ENCODE measurements at regions not wholly inside any gene's neighbourhood (a gene's known extent, or its start where the extent isn't known, plus 50 kb on each side); places are given as distances from the start of the nearest gene placed in this dataset.

GRCh38 chr17:73694491-73694890 is 50.2 kb upstream of the SDK2 start:
- TF ChIP-seq CTCF (IDR thresholded peaks at IDR 0.05) (no peak), POLR2A (IDR thresholded peaks at IDR 0.05) (no peak), POLR2AphosphoS5 (IDR thresholded peaks at IDR 0.05) (no peak)
- H3K4me3 ChIP-seq: no peak overlapping the region
- intact Hi-C loops (cut with DNase I; ENCODE audit: low total_unique reads): no loop called here
- no peaks in the 10 kb centered on the region for H3K9me3 ChIP-seq
- H3K27me3 ChIP-seq: peaks cover 0 to 12% of the 10 kb centered on the region in 2 donors
- H3K27ac ChIP-seq: no peak overlapping the region
- DNase-seq (ENCODE audit: low spot score in 2 of 2): no peak
- H3K36me3 ChIP-seq: no peaks in the 10 kb centered on the region
- H3K4me1 ChIP-seq: no peaks in the 10 kb centered on the region

GRCh38 chr17:73695035-73695738 is 50.9 kb upstream of the SDK2 start:
- no peak overlapping the region for H3K4me3 ChIP-seq
- no peaks in the 10 kb centered on the region for H3K9me3 ChIP-seq
- no peak for TF ChIP-seq POLR2A (IDR thresholded peaks at IDR 0.05)
- no peak for TF ChIP-seq POLR2AphosphoS5 (IDR thresholded peaks at IDR 0.05)
- no peak for TF ChIP-seq CTCF (IDR thresholded peaks at IDR 0.05)
- no peak for DNase-seq (ENCODE audit: low spot score in 2 of 2)
- H3K36me3 ChIP-seq: no peaks in the 10 kb centered on the region
- peaks cover 0 to 7% of the 10 kb centered on the region in 2 donors for H3K27me3 ChIP-seq
- H3K4me1 ChIP-seq: no peaks in the 10 kb centered on the region
- intact Hi-C loops (cut with DNase I; ENCODE audit: low total_unique reads): no loop called here
- no peak overlapping the region for H3K27ac ChIP-seq

- Histone ChIP-seq H3K27me3 (no peaks in the 10 kb centered on the region), H3K27ac (no peak overlapping the region), H3K4me3 (no peak overlapping the region), H3K36me3 (no peaks in the 10 kb centered on the region), H3K4me1 (no peaks in the 10 kb centered on the region), H3K9me3 (no peaks in the 10 kb centered on the region)
- intact Hi-C loops (cut with DNase I; ENCODE audit: low total_unique reads): no loop called here
- TF ChIP-seq POLR2A (IDR thresholded peaks at IDR 0.05) (no peak), CTCF (IDR thresholded peaks at IDR 0.05) (no peak), POLR2AphosphoS5 (IDR thresholded peaks at IDR 0.05) (no peak)
- no peak for DNase-seq (ENCODE audit: low spot score in 2 of 2)
These were observed 52.0 kb upstream of the SDK2 start for GRCh38 chr17:73696251-73696650.

DNA sequence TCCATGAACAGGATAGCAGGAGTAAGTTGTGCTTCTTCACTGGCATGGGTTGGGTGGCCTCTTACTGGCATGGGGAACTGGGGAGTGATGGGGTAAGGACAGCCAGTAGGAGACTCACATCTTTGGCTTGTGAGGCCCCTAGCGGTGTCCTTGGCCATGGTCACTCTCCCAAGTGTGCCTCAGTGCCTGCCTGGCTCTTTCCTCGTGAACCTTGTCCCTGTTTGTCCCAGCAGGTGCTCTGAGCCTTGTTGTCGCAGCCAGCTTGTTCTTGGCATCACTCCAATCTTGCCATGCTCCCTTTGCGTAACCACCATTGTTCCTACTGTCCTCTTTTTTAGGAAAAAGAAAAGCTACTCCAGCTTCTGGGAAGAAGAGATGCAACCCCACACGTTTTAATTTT is 53.6 kb upstream of the SDK2 start:
- TF ChIP-seq POLR2A (IDR thresholded peaks at IDR 0.05) (no peak), POLR2AphosphoS5 (IDR thresholded peaks at IDR 0.05) (no peak), CTCF (IDR thresholded peaks at IDR 0.05) (no peak)

GRCh38 chr17:73698966-73699365 is 54.7 kb upstream of the SDK2 start:
- Histone ChIP-seq H3K27ac (no peak overlapping the region), H3K9me3 (no peaks in the 10 kb centered on the region), H3K4me3 (no peak overlapping the region), H3K36me3 (no peaks in the 10 kb centered on the region), H3K27me3 (no peaks in the 10 kb centered on the region), H3K4me1 (no peaks in the 10 kb centered on the region)
- TF ChIP-seq POLR2A (IDR thresholded peaks at IDR 0.05) (no peak), POLR2AphosphoS5 (IDR thresholded peaks at IDR 0.05) (no peak), CTCF (IDR thresholded peaks at IDR 0.05) (no peak)
- intact Hi-C loops (cut with DNase I; ENCODE audit: low total_unique reads): no loop called here
- DNase-seq (ENCODE audit: low spot score in 2 of 2): no peak

More for the DNA sequence above, 53.6 kb upstream of the SDK2 start:
- H3K9me3 ChIP-seq: no peaks in the 10 kb centered on the region
- H3K4me3 ChIP-seq: no peak overlapping the region
- H3K27ac ChIP-seq: no peak overlapping the region
- no peaks in the 10 kb centered on the region for H3K36me3 ChIP-seq
- H3K4me1 ChIP-seq: no peaks in the 10 kb centered on the region
- DNase-seq (ENCODE audit: low spot score in 2 of 2): no peak
- intact Hi-C loops (cut with DNase I; ENCODE audit: low total_unique reads): no loop called here
- no peaks in the 10 kb centered on the region for H3K27me3 ChIP-seq

Data from breast epithelium (tissue), 4 donors.